Thoracic aorta (tissue), 2 donors: ENCODE measurements at regions not wholly inside any gene's neighbourhood (a gene's known extent, or its start where the extent isn't known, plus 50 kb on each side); places are given as distances from the start of the nearest gene placed in this dataset.

Source experiments
- ATAC-seq: fragments of 150-250 bp; one replicate; pipeline ENCODE4 v1.8.0; 2017; ENCODE audit warnings: low read depth; ENCODE audit not compliant: insufficient number of reproducible peaks, low FRiP score
- DNase-seq: peaks from one replicate; pipeline ENCODE4 v3.0.0-alpha.2; 2020; ENCODE audit warnings: low spot score
- H3K27ac ChIP-seq, 2 donors: fragments of 200-600 bp; sonication (generic); 1 replicate in 1 of 2; 2 replicates in 1 of 2; pipeline ENCODE4 v1.5.1; 2016; ENCODE audit warnings: mild to moderate bottlenecking in 2 of 2, moderate library complexity in 2 of 2
- H3K27me3 ChIP-seq: fragments of 200-600 bp; sonication (generic); replicated peaks from 2 replicates; pipeline ENCODE4 v1.6.0; 2016; ENCODE audit warnings: mild to moderate bottlenecking; ENCODE audit not compliant: insufficient read depth
- H3K36me3 ChIP-seq: fragments of 200-600 bp; sonication (generic); one replicate; pipeline ENCODE4 v1.5.1; 2016
- H3K4me1 ChIP-seq, 2 donors: fragments of 200-600 bp; sonication (generic); 1 replicate in 1 of 2; 2 replicates in 1 of 2; pipeline versions ENCODE4 v1.5.1 to v1.6.0; 2016; ENCODE audit warnings: low read depth in 2 of 2, mild to moderate bottlenecking in 1 of 2; ENCODE audit not compliant: control insufficient read depth in 1 of 2
- H3K4me3 ChIP-seq: fragments of 200-600 bp; sonication (generic); 2 replicates; pipeline ENCODE4 v1.5.1; 2016; ENCODE audit warnings: mild to moderate bottlenecking
- H3K9me3 ChIP-seq: fragments of 200-600 bp; sonication (generic); 2 replicates; pipeline ENCODE4 v1.5.1; 2016
- CTCF ChIP-seq: fragments of 200-600 bp; sonication (generic); IDR thresholded peaks from one replicate; pipeline ENCODE4 v1.5.1; 2019; ENCODE audit warnings: antibody characterized with exemption

GRCh38 chr3:70880421-70880820 is 568.0 kb upstream of the MDFIC2 start:
- ATAC-seq: no peak

GRCh38 chr3:70876154-70876553 is 563.7 kb upstream of the MDFIC2 start:
- Histone ChIP-seq H3K4me1 (peaks cover 0 to 8% of the 10 kb centered on the region in 2 donors), H3K36me3 (no peaks in the 10 kb centered on the region), H3K27ac (no peak overlapping the region), H3K9me3 (no peaks in the 10 kb centered on the region), H3K27me3 (no peaks in the 10 kb centered on the region), H3K4me3 (no peak overlapping the region)
- ATAC-seq: no peak
- TF ChIP-seq CTCF: no peak
- DNase-seq: no peak

More at GRCh38 chr3:70880421-70880820, 568.0 kb upstream of the MDFIC2 start:
- Histone ChIP-seq H3K4me1 (peaks cover 0 to 8% of the 10 kb centered on the region in 2 donors), H3K27me3 (no peaks in the 10 kb centered on the region), H3K36me3 (no peaks in the 10 kb centered on the region), H3K9me3 (no peaks in the 10 kb centered on the region), H3K4me3 (no peak overlapping the region), H3K27ac (no peak overlapping the region)
- DNase-seq: no peak
- TF ChIP-seq CTCF: no peak

DNA sequence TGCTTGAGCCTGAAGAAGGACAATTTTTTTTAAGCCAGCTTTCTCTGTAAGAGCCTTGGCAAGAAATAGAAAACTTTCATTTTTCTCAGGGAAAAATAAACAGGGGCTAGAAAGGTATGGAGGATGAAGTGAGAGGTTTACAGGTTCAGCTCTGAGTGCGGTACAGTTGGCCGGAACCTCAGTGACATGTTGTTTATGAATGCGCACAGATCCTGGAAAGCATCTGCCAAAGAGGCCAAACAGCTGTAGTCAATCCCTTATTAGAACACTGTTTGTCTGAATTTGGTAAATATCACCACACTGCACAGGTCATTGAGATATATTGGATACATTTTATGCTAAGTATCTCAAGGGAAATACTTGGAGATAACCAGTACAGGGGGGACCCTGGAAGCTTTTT is 561.8 kb upstream of the MDFIC2 start:
- Histone ChIP-seq H3K4me3 (no peak overlapping the region), H3K4me1 (no peaks in the 10 kb centered on the region), H3K27me3 (no peaks in the 10 kb centered on the region), H3K36me3 (no peaks in the 10 kb centered on the region), H3K9me3 (no peaks in the 10 kb centered on the region), H3K27ac (no peak overlapping the region)
- TF ChIP-seq CTCF: no peak
- ATAC-seq (no peak), DNase-seq (no peak)

DNA sequence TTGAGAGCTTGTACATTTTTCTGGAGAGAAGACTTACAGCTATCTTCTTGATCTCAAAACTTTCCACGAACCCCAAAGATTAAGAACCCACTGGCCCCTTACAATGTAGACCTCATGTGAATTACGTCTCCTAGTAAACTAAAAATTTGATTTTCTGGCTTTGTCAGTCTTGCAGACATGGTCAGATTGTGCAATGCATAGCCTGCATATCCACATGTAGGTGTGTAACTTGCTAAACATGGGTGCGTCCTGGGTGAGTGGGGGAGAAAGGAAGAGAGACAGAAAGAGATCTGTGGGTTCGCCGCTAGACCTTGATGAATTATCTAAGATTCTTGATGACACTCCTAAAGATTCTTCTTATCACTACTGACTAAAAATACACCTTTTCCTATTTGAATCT is 561.2 kb upstream of the MDFIC2 start:
- H3K4me3 ChIP-seq: no peak overlapping the region
- no peaks in the 10 kb centered on the region for H3K4me1 ChIP-seq
- H3K36me3 ChIP-seq: no peaks in the 10 kb centered on the region
- H3K27me3 ChIP-seq: no peaks in the 10 kb centered on the region
- no peak overlapping the region for H3K27ac ChIP-seq
- ATAC-seq (no peak), DNase-seq (no peak)
- no peaks in the 10 kb centered on the region for H3K9me3 ChIP-seq
- TF ChIP-seq CTCF: no peak

DNA sequence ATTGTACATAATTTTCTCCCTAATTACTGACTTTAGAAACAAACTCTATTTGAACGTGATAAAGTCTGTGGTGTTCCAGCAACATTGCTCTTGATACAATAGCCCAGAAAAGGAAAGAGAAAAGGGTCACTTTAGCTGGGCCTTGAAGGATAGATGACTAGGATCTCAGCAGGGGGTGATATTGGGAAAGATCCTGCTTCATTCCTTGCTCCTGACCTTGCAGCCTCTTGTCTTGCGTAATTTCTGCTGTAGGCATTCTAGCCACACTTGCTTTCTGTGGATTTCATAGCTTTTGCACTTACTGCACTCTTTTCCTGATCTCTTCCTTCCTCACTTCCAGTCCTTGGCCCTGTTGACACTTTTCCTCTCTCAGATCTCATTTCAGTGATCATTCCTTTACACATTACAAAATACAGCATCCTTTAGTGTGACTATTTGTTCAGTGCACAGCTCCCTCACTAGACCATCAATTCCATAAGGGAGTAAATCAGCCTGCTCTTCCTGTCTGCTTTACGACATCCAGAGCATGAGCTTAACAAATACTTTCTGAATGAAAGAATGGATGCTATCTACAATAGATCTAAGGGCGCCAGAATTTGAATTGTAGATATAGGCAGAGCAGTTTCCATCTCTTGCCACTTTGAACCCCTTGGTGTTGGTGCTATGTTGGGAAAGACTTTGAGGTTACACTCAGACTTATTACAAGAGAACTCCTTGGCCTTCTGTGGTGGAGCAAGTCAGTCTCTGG is 559.6 kb upstream of the MDFIC2 start:
- ATAC-seq (no peak), DNase-seq (no peak)
- TF ChIP-seq CTCF: no peak

More for the DNA sequence above, 559.6 kb upstream of the MDFIC2 start:
- H3K4me3 ChIP-seq: no peak overlapping the region
- no peaks in the 10 kb centered on the region for H3K4me1 ChIP-seq
- no peaks in the 10 kb centered on the region for H3K36me3 ChIP-seq
- no peaks in the 10 kb centered on the region for H3K9me3 ChIP-seq
- no peak overlapping the region for H3K27ac ChIP-seq
- H3K27me3 ChIP-seq: no peaks in the 10 kb centered on the region
